GM23338 (cell line): ENCODE measurements at regions not wholly inside any gene's neighbourhood (a gene's known extent, or its start where the extent isn't known, plus 50 kb on each side); places are given as distances from the start of the nearest gene placed in this dataset.

Source experiments
- ATAC-seq: fragments of 200-7000 bp; cut with Tn5 transposase; 3 replicates; pipeline ENCODE4 v1.9.1; 2020
- DNase-seq: peaks from one replicate; pipeline ENCODE4 v3.0.0-alpha.2; 2015; ENCODE audit warnings: low spot score
- H2AFZ ChIP-seq: fragments of 200-600 bp; sonication (generic); 2 replicates; pipeline ENCODE4 v1.8.0; 2016; ENCODE audit warnings: antibody characterized with exemption, mild to moderate bottlenecking, moderate library complexity
- H3F3A ChIP-seq: fragments of 200-600 bp; sonication (generic); replicated peaks from 2 replicates; pipeline ENCODE4 v1.8.0; 2017; ENCODE audit warnings: antibody characterized with exemption, mixed run types, low read depth
- H3K27ac ChIP-seq: fragments of 200-600 bp; sonication (generic); 2 replicates; pipeline ENCODE4 v1.6.1; 2016; ENCODE audit warnings: low read depth
- H3K27me3 ChIP-seq: fragments of 200-600 bp; sonication (generic); 2 replicates; pipeline ENCODE4 v1.8.0; 2016; ENCODE audit warnings: mild to moderate bottlenecking, mixed run types, moderate library complexity; ENCODE audit not compliant: insufficient read depth
- H3K36me3 ChIP-seq: fragments of 200-600 bp; sonication (generic); 2 replicates; pipeline ENCODE4 v1.8.0; 2016; ENCODE audit warnings: mild to moderate bottlenecking; ENCODE audit not compliant: insufficient read depth
- H3K4me1 ChIP-seq: fragments of 200-600 bp; sonication (generic); 2 replicates; pipeline ENCODE4 v1.8.0; 2016; ENCODE audit warnings: mild to moderate bottlenecking, moderate library complexity; ENCODE audit not compliant: insufficient read depth
- H3K4me2 ChIP-seq: fragments of 200-600 bp; sonication (generic); 2 replicates; pipeline ENCODE4 v1.7.1; 2017; ENCODE audit warnings: mixed run types
- H3K4me3 ChIP-seq: fragments of 200-600 bp; sonication (generic); 2 replicates; pipeline ENCODE4 v1.6.1; 2016; ENCODE audit warnings: mixed run types
- H3K79me2 ChIP-seq: fragments of 200-600 bp; sonication (generic); replicated peaks from 2 replicates; pipeline ENCODE4 v1.8.0; 2017; ENCODE audit warnings: mild to moderate bottlenecking; ENCODE audit not compliant: insufficient read depth
- H3K9me2 ChIP-seq: fragments of 200-600 bp; sonication (generic); 2 replicates; pipeline ENCODE4 v1.8.0; 2017; ENCODE audit not compliant: insufficient read depth
- H4K20me1 ChIP-seq: fragments of 200-600 bp; sonication (generic); replicated peaks from 2 replicates; pipeline ENCODE4 v1.8.0; 2017; ENCODE audit warnings: mild to moderate bottlenecking; ENCODE audit not compliant: insufficient read depth
- H3K27ac Mint-ChIP-seq: 2 replicates; pipeline ENCODE4 v1.8.0; 2020; ENCODE audit warnings: inconsistent platforms, mild to moderate bottlenecking, moderate library complexity, mixed read lengths
- H3K27me3 Mint-ChIP-seq: 3 replicates; pipeline ENCODE4 v1.8.0; 2022; ENCODE audit warnings: low read depth, mild to moderate bottlenecking, moderate library complexity, mixed read lengths, inconsistent platforms; ENCODE audit not compliant: insufficient read depth, poor library complexity
- H3K36me3 Mint-ChIP-seq: 3 replicates; pipeline ENCODE4 v1.8.0; 2021; ENCODE audit warnings: low read depth, mild to moderate bottlenecking, inconsistent platforms, moderate library complexity, mixed read lengths
- H3K4me1 Mint-ChIP-seq: 3 replicates; pipeline ENCODE4 v1.8.0; 2020; ENCODE audit warnings: mild to moderate bottlenecking, inconsistent platforms, mixed read lengths
- H3K4me3 Mint-ChIP-seq: 3 replicates; pipeline ENCODE4 v1.8.0; 2021; ENCODE audit warnings: moderate library complexity, mild to moderate bottlenecking, inconsistent platforms, mixed read lengths
- H3K9me3 Mint-ChIP-seq: 3 replicates; pipeline ENCODE4 v1.8.0; 2020; ENCODE audit warnings: moderate library complexity, mild to moderate bottlenecking, inconsistent platforms, mixed read lengths
- EZH2 ChIP-seq: fragments of 200-600 bp; sonication (generic); IDR thresholded peaks from one replicate; pipeline ENCODE4 v1.8.0; 2017; ENCODE audit warnings: antibody characterized with exemption, mild to moderate bottlenecking, low read depth; ENCODE audit not compliant: unreplicated experiment
- EZH2phosphoT487 ChIP-seq: fragments of 200-600 bp; sonication (generic); IDR thresholded peaks from one replicate; pipeline ENCODE4 v1.8.1; 2018; ENCODE audit warnings: antibody characterized with exemption; ENCODE audit not compliant: unreplicated experiment
- JUNB ChIP-seq: IDR thresholded peaks from one replicate; pipeline ENCODE4 v1.6.1; 2016; ENCODE audit warnings: antibody characterized with exemption; ENCODE audit not compliant: unreplicated experiment
- NANOG ChIP-seq: IDR thresholded peaks from 2 replicates; pipeline ENCODE4 v1.6.1; 2016; ENCODE audit warnings: antibody characterized with exemption, borderline replicate concordance
- STAT1 ChIP-seq: IDR thresholded peaks from one replicate; pipeline ENCODE4 v1.6.1; 2016; ENCODE audit warnings: antibody characterized with exemption; ENCODE audit not compliant: unreplicated experiment
- ZNF114 ChIP-seq: fragments of 250-450 bp; sonication (Bioruptor Pico); IDR thresholded peaks from 2 replicates; pipeline ENCODE4 v1.5.0; 2020; ENCODE audit warnings: mild to moderate bottlenecking, moderate library complexity
- ZNF331 ChIP-seq: fragments of 250-450 bp; sonication (Bioruptor Pico); IDR thresholded peaks from 2 replicates; pipeline ENCODE4 v1.5.0; 2020; ENCODE audit warnings: low read depth, mild to moderate bottlenecking, moderate library complexity
- TF ChIP-seq, protein P1 (sequence below): fragments of 250-450 bp; sonication (Bioruptor Pico); IDR thresholded peaks from 2 replicates; pipeline ENCODE4 v1.5.0; 2020; ENCODE audit warnings: mild to moderate bottlenecking, moderate library complexity
- TF ChIP-seq, protein P2 (sequence below): IDR thresholded peaks from 2 replicates; pipeline ENCODE4 v1.6.1; 2016; ENCODE audit warnings: antibody characterized with exemption
- TF ChIP-seq, protein P3 (sequence below): IDR thresholded peaks from one replicate; pipeline ENCODE4 v1.6.1; 2018; ENCODE audit warnings: antibody characterized with exemption; ENCODE audit not compliant: unreplicated experiment

DNA sequence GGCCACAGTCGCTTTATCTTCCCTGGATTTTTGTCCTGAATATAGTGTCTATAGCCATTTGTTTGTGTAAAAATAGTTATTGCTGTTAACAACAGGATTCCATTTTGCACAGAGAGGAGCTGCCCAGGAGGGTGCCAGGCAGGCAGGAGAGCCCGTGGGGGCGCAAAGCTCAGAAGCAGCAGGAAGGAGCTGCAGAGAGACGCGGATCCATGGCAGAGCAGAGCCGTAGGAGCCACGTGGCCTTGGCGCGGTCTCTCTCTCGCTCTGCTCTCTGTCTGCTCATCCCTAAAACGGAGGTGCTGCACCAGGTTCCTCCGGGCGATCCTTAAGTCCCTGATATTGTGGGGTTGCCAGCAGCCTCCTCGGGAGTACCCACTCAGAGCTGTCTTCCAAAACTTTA, 185.3 kb upstream of the MYT1L start (continued):
- TF ChIP-seq, protein P1, sequence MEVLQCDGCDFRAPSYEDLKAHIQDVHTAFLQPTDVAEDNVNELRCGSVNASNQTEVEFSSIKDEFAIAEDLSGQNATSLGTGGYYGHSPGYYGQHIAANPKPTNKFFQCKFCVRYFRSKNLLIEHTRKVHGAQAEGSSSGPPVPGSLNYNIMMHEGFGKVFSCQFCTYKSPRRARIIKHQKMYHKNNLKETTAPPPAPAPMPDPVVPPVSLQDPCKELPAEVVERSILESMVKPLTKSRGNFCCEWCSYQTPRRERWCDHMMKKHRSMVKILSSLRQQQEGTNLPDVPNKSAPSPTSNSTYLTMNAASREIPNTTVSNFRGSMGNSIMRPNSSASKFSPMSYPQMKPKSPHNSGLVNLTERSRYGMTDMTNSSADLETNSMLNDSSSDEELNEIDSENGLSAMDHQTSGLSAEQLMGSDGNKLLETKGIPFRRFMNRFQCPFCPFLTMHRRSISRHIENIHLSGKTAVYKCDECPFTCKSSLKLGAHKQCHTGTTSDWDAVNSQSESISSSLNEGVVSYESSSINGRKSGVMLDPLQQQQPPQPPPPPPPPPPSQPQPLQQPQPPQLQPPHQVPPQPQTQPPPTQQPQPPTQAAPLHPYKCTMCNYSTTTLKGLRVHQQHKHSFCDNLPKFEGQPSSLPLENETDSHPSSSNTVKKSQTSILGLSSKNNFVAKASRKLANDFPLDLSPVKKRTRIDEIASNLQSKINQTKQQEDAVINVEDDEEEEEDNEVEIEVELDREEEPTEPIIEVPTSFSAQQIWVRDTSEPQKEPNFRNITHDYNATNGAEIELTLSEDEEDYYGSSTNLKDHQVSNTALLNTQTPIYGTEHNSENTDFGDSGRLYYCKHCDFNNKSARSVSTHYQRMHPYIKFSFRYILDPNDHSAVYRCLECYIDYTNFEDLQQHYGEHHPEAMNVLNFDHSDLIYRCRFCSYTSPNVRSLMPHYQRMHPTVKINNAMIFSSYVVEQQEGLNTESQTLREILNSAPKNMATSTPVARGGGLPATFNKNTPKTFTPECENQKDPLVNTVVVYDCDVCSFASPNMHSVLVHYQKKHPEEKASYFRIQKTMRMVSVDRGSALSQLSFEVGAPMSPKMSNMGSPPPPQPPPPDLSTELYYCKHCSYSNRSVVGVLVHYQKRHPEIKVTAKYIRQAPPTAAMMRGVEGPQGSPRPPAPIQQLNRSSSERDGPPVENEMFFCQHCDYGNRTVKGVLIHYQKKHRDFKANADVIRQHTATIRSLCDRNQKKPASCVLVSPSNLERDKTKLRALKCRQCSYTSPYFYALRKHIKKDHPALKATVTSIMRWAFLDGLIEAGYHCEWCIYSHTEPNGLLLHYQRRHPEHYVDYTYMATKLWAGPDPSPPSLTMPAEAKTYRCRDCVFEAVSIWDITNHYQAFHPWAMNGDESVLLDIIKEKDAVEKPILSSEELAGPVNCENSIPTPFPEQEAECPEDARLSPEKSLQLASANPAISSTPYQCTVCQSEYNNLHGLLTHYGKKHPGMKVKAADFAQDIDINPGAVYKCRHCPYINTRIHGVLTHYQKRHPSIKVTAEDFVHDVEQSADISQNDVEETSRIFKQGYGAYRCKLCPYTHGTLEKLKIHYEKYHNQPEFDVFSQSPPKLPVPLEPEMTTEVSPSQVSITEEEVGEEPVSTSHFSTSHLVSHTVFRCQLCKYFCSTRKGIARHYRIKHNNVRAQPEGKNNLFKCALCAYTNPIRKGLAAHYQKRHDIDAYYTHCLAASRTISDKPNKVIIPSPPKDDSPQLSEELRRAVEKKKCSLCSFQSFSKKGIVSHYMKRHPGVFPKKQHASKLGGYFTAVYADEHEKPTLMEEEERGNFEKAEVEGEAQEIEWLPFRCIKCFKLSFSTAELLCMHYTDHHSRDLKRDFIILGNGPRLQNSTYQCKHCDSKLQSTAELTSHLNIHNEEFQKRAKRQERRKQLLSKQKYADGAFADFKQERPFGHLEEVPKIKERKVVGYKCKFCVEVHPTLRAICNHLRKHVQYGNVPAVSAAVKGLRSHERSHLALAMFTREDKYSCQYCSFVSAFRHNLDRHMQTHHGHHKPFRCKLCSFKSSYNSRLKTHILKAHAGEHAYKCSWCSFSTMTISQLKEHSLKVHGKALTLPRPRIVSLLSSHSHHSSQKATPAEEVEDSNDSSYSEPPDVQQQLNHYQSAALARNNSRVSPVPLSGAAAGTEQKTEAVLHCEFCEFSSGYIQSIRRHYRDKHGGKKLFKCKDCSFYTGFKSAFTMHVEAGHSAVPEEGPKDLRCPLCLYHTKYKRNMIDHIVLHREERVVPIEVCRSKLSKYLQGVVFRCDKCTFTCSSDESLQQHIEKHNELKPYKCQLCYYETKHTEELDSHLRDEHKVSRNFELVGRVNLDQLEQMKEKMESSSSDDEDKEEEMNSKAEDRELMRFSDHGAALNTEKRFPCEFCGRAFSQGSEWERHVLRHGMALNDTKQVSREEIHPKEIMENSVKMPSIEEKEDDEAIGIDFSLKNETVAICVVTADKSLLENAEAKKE (CRISPR knock-in tag) = no peak
- no peak for TF ChIP-seq ZNF331
- no peak for TF ChIP-seq EZH2phosphoT487
- TF ChIP-seq NANOG = no peak

DNA sequence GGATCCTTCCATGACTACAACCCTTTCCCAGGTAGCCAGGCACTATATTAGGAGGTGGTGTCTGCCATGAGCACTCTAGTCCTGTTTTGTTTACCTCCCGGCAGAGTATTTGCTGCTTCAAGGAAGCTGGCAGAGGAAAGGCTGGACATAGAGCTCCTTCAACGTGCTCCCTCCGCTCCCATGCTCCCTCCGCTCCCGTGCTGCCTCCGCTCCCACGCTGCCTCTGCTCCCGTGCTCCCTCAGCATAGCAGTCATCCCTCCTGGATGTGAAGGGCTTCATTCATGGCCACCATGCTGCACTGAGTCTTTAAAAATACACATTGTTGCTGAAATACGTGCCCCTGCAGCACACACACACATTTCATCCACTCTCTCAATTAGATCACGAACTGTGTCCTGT, 181.9 kb upstream of the MYT1L start:
- Histone ChIP-seq H3K27ac (no peak overlapping the region), H3F3A (no peaks in the 10 kb centered on the region), H3K4me3 (no peak overlapping the region), H3K4me2 (no peak overlapping the region), H3K36me3 (no peaks in the 10 kb centered on the region), H3K27me3 (no peaks in the 10 kb centered on the region), H2AFZ (no peak overlapping the region), H3K79me2 (no peaks in the 10 kb centered on the region), H3K9me2 (peaks cover 5% of the 10 kb centered on the region; the same call in 1 of the 2 replicates), H3K4me1 (no peaks in the 10 kb centered on the region), H4K20me1 (no peaks in the 10 kb centered on the region)
- Mint-ChIP-seq H3K9me3 (peaks cover 7% of the 10 kb centered on the region), H3K27ac (no peak overlapping the region), H3K4me1 (no peaks in the 10 kb centered on the region), H3K4me3 (no peak overlapping the region), H3K36me3 (no peaks in the 10 kb centered on the region), H3K27me3 (no peaks in the 10 kb centered on the region)
- DNase-seq (no peak), ATAC-seq (no peak)
- TF ChIP-seq STAT1 (no peak), JUNB (no peak), ZNF114 (CRISPR knock-in tag) (no peak), EZH2 (no peak)
- TF ChIP-seq, protein P2, sequence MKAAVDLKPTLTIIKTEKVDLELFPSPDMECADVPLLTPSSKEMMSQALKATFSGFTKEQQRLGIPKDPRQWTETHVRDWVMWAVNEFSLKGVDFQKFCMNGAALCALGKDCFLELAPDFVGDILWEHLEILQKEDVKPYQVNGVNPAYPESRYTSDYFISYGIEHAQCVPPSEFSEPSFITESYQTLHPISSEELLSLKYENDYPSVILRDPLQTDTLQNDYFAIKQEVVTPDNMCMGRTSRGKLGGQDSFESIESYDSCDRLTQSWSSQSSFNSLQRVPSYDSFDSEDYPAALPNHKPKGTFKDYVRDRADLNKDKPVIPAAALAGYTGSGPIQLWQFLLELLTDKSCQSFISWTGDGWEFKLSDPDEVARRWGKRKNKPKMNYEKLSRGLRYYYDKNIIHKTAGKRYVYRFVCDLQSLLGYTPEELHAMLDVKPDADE = no peak
- TF ChIP-seq, protein P3, sequence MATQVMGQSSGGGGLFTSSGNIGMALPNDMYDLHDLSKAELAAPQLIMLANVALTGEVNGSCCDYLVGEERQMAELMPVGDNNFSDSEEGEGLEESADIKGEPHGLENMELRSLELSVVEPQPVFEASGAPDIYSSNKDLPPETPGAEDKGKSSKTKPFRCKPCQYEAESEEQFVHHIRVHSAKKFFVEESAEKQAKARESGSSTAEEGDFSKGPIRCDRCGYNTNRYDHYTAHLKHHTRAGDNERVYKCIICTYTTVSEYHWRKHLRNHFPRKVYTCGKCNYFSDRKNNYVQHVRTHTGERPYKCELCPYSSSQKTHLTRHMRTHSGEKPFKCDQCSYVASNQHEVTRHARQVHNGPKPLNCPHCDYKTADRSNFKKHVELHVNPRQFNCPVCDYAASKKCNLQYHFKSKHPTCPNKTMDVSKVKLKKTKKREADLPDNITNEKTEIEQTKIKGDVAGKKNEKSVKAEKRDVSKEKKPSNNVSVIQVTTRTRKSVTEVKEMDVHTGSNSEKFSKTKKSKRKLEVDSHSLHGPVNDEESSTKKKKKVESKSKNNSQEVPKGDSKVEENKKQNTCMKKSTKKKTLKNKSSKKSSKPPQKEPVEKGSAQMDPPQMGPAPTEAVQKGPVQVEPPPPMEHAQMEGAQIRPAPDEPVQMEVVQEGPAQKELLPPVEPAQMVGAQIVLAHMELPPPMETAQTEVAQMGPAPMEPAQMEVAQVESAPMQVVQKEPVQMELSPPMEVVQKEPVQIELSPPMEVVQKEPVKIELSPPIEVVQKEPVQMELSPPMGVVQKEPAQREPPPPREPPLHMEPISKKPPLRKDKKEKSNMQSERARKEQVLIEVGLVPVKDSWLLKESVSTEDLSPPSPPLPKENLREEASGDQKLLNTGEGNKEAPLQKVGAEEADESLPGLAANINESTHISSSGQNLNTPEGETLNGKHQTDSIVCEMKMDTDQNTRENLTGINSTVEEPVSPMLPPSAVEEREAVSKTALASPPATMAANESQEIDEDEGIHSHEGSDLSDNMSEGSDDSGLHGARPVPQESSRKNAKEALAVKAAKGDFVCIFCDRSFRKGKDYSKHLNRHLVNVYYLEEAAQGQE = no peak
